HG03521 (cell line): ENCODE measurements at regions not wholly inside any gene's neighbourhood (a gene's known extent, or its start where the extent isn't known, plus 50 kb on each side); places are given as distances from the start of the nearest gene placed in this dataset.
A peak's percentile ranks its signal among the peaks of the same experiment; 100 is the strongest.

Experiments used
- ATAC-seq: cut with Tn5 transposase; IDR thresholded peaks from one replicate; pipeline ENCODE4 v1.9.1; 2021; ENCODE audit warnings: mild to moderate bottlenecking, moderate library complexity; ENCODE audit not compliant: unreplicated experiment

- no peak for ATAC-seq
These were observed 86.3 kb downstream of the KCNRG start for GRCh38 chr13:50101590-50101989.

GRCh38 chr13:50104493-50104892 is 89.2 kb downstream of the KCNRG start:
- ATAC-seq, result no peak

GRCh38 chr13:50106559-50106958 is 91.3 kb downstream of the KCNRG start:
- peak; percentile 69 for ATAC-seq

GRCh38 chr13:50107205-50107604 is 92.0 kb downstream of the KCNRG start:
- ATAC-seq, result no peak

GRCh38 chr13:50114961-50115360 is 99.7 kb downstream of the KCNRG start:
- no peak for ATAC-seq

GRCh38 chr13:50115695-50116094 is 100.5 kb downstream of the KCNRG start:
- ATAC-seq, result no peak

GRCh38 chr13:50116430-50116973 is 101.3 kb downstream of the KCNRG start:
- no peak for ATAC-seq

GRCh38 chr13:50119591-50119990 is 104.3 kb downstream of the KCNRG start:
- ATAC-seq, result no peak

GRCh38 chr13:50122455-50122854 is 107.2 kb downstream of the KCNRG start:
- ATAC-seq, result no peak

GRCh38 chr13:50123002-50123401 is 107.8 kb downstream of the KCNRG start:
- ATAC-seq, result no peak

GRCh38 chr13:50123515-50123861 is 108.2 kb downstream of the KCNRG start:
- no peak for ATAC-seq

- peak; percentile 62 for ATAC-seq
These were observed 108.8 kb downstream of the KCNRG start for GRCh38 chr13:50123862-50124535.

- peak; percentile 11 for ATAC-seq
These were observed 109.5 kb downstream of the KCNRG start for GRCh38 chr13:50124536-50125303.

GRCh38 chr13:50125304-50125553 is 110.0 kb downstream of the KCNRG start:
- ATAC-seq, result no peak

GRCh38 chr13:50125554-50126262 is 110.5 kb downstream of the KCNRG start:
- ATAC-seq, result no peak

GRCh38 chr13:50126263-50126992 is 111.2 kb downstream of the KCNRG start:
- ATAC-seq, result no peak

- ATAC-seq, result no peak
These were observed 111.9 kb downstream of the KCNRG start for GRCh38 chr13:50126993-50127725.

GRCh38 chr13:50127726-50128291 is 112.6 kb downstream of the KCNRG start:
- no peak for ATAC-seq

GRCh38 chr13:50128428-50128931 is 113.2 kb downstream of the KCNRG start:
- no peak for ATAC-seq

GRCh38 chr13:50129081-50129705 is 113.9 kb downstream of the KCNRG start:
- no peak for ATAC-seq
